DMS 273 (cell line): ENCODE measurements at regions not wholly inside any gene's neighbourhood (a gene's known extent, or its start where the extent isn't known, plus 50 kb on each side); places are given as distances from the start of the nearest gene placed in this dataset.
A peak's percentile ranks its signal among the peaks of the same experiment; 100 is the strongest.
"Not testable (repeated sequence)": the region's sequence is repeated elsewhere in the genome, so short reads cannot be mapped to it uniquely, and the experiment has no call there.

Experiments used
- DNase-seq: peaks from one replicate; lab custom pipeline; 2025; ENCODE audit not compliant: unreplicated experiment; lab: John Stamatoyannopoulos, UW

DNA sequence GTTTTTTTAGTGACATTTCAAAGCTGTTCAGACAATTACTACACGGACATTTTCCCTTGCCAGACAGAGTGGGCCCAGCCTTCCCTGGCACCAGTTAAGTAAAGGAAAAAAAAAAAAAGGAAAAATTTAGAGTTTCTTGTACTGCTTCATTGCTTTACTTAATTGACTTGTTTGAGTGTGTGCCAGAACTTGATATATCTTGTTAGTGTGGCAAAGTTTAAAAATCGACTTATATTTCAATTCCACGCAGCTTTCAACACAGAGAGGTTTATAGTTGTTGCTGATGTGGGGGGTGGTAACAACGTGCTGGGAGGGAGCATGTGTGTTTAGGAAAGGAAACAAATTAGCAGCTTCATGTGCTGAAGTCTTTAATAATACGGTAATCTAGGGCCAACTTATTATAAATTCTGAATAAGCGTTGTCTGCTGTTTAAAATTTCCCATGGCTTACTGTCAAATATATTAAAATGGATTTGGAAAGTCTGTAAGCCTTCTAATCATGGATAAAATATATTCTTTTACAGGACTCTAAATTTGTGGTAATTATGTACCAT lies 1104.6 kb downstream of the SORCS3 start:
- no peak for DNase-seq

DNA sequence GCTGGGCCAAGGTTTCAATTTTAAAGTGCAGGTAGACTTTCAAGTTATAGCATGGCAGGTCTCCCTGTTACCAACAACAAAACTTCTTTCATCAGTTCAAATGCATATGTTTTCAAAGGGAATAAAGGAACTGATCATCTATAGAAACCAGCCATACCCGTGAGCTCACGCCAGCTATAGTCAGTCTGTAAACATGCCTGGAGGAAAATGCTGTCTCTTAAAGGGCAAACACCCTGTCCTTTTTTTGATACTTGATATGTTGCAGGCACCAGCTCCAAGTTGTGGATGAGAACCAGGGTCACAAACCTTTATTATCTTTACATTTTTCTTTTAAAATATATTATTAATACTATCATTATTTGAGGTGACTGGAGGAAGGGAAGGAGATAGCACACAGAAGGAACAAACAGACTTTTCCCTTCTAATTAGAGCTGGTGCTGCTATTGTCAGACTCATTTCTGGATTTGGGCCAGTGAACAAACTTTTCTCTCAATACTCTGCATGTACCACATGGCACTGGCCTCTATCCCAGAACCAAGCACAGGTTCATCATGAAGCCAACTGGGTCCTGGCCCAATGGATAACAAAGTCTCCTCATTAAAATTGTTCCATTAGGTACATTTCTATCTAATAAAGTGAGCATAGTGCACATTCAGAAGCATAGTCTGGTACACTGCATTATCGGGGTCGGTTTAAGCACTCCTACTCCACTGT lies 1102.4 kb downstream of the SORCS3 start:
- peak; percentile 0 for DNase-seq

DNA sequence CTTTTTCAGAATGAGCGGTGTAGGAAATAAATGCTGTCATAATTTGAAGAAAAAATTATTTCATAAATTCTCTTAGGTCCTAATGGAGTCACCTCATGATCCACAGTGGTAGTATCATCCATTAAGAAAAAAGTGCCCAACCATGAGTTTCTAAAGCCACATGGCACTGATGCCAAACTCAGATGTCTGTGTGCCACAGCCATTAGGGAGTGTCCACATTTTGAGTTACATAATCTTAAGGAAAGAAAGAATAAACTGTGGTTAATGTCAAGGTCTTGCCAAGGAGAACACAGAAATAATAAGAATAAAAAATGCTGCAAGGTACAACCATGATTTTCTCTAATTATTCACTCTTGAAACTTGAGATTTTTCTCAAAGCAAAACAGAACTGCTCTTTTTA lies 1101.8 kb downstream of the SORCS3 start:
- no peak for DNase-seq

DNA sequence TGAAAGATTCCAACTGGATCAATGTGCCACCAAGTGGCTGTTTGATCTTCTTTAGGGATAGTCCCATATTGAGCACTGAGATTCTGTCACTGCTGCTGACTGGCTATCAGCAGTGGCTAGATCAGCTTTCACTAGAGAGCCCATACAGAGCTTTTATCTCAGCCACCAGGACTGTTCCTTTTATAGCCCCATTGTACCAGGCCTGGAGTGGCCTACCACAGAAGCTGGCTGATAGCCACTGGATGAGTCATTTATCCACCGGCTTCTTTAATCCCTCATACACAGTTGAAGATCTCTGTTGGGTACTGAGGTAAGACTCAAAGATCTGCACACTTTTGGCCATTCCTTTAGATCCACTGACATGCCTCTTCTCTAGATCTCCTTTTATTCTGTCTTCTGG lies 1101.1 kb downstream of the SORCS3 start:
- no peak for DNase-seq

DNA sequence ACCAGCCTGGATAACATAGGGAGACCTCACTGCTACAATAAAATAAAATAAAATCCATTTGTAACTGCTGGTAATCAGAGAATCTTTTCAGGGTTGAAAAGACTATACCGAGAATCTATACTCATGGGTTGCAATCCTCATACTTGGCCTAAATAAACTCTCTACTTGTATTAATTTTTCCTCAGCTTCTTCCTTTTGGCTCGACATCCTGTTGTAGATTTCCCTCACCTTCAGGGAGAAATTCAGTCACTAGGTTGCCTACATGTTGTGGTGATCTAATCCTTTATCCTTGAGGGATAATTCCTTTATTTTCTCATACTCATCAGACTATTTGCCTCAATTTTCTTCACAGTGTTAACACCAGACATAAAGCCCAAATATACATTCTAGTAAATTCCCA lies 1093.4 kb downstream of the SORCS3 start:
- DNase-seq: no peak

DNA sequence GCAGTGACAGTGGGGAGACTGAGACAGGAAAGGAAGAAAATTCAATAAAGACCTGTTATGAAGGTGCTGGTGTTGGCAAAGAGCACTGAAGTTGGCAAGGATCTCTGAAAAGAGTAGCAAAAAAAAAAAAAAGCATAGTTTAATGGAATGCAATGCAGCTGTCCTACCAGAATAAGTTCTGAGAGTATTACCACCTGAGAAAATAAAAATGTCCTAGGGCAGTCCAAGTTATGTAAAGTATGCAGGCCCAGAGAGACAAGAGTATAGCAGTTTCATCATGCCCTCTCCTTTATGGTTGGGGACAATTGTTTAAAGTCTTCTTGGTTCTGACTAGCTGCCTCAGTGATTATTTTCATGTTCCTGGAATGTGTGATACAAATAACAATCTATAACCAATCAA lies 1092.8 kb downstream of the SORCS3 start:
- DNase-seq: no peak

DNA sequence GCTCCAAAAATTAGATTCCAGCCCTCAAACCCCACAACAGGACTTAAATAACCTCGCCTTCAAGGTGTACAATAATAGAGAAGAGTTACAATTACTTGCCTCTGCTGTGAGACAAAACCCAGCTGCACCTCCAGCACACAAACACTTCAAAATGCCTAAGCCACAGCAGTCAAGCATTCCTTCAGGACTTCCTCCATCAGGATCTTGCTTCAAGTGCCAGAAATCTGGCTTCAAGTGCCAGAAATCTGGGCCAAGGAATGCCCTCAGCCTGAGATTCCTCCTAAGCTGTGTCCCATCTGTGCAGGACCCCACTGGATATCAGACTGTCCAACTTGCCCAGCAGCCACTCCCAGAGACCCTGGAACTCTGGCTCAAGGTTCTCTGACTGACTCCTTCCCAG lies 1088.3 kb downstream of the SORCS3 start:
- no peak for DNase-seq

DNA sequence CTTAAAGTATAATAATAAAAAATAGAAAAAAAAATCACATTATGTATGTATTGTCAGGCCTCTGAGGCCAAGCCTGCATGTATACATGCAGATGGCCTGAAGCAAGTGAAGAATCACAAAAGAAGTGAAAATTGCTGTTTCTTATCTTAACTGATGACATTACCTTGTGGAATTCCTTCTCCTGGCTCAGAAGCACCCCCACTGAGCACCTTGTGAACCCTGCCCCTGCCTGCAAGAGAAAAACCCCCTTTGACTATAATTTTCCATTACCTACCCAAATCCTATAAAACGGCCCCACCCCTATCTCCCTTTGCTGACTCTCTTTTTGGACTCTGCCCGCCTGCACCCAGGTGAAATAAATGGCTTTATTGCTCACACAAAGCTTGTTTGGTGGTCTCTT lies 1086.5 kb downstream of the SORCS3 start:
- not testable (repeated sequence) for DNase-seq

DNA sequence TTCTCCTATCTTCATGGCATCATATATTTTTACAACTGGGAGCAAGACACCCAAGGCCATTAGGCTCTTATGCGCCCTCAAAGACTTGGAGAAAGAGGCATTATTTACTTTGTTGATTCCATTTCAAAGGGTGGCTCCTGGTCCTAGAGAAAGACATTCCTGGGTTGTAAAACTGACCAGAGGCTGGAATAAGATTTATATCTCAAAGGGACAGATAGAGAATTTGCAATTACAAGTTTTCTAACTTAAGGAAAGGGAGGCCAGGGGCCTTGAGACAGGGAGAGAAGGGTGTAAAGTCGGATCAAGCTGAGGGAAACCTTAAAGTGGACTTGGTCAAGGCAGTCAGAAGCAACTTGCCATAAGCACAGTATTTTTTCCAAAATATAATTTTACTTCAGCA lies 1086.0 kb downstream of the SORCS3 start:
- no peak for DNase-seq

DNA sequence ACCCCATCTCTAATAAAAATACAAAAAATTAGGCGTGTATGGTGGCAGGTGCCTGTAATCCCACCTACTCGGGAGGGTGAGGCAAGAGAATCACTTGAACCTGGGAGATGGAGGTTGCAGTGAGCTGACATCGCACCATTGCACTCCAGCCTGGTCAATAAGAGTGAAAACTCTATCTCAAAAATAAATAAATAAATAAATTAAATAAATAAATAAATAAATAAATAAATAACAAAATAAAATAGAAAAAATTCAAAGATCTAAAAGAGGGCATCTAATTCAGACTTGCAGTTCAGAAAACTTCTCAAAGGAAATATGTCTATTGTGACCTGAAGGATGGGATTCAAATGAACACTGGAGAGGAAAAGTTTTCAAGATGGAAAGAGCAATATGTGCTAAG lies 1085.1 kb downstream of the SORCS3 start:
- no peak for DNase-seq

DNA sequence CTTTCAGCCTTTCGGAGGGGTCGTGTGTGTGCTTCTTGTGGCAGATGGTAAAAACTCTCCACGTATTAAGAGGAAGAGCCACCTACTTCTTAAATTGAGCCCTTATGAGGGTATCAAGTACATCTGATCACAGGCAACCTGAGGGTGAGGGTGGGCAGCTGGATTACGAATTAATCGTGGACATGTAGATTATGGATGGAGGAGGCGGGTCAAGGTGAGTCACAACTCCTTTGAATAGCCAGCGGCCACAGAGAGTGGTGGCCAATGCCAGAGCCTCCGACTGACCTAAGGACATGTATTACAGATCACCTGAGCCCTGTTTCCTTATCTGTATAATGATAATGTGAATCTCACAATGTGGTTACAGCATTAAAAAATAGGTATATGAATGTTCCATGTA lies 1083.9 kb downstream of the SORCS3 start:
- no peak for DNase-seq

DNA sequence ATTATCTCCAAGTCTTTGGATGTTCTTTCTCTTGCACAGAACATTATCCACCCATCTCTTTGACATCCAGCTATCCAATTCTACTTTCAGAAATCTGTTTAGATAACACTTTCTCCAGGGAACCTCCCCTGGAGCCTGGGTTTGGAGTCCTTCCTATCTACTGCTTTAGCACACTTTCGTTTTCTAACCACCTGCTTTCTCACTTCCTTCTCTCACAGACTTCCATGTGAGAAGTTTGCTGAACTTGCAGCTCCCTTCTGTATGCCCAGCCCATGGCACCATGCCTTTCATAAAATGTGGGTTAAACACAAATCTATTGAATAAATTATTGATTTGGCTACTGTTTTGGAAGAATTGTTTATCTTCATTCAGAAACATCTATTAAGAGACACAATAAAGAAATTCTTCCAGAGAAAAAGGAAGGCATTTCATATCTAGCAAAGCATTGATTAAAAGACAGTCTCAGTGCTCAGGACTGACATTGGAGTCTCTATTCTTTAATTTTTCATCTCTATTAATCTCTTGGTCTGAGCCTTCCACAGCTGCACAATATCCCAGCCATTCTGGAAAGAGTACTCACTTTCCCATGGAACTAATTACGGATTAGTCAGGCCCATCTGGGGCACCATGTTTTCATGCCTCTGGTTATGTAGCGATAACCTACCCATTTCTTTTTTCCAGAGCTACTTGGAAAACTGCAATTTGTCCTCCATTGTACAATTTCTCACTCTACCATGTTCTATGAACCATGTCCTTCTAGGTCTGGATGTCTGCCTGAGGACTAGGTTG lies 1077.3 kb downstream of the SORCS3 start:
- DNase-seq: no peak

DNA sequence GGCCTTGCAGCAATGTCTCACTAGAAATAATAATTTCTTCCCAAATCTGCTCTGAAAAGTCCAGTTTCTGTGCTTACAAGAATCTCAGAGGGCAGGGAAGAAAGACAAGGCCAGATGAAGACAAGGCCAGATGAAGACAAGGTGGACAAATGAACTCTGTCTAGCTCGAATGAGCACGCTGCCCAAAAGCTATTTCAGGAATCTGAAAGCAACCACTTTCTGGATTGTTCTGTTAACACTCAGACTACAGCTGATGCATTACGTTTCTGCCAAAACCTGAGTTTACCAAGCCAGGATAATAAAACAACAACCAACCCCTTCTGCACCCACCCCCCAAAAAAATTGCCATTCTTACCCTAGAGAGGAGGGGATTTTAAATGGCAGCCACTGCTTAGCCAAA lies 1073.6 kb downstream of the SORCS3 start:
- DNase-seq: no peak

DNA sequence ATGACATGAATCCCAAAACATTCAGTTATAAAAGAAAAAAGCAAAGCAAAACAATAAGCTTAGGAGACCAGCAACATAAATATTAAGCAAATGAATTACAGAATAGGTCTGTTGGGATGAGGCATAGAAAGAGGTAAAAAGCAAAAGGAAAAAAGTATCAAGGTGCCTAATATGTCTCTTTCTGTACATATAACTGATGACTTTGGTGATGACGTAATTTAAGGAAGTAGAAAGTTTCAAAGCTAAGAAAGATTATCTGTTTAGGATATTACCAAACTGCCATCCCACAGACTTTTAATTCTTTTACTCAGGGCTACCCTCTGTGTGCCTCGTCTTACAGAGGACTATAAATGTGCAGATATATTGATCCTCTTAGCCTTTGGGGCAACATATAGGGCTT lies 1066.5 kb downstream of the SORCS3 start:
- DNase-seq: no peak

DNA sequence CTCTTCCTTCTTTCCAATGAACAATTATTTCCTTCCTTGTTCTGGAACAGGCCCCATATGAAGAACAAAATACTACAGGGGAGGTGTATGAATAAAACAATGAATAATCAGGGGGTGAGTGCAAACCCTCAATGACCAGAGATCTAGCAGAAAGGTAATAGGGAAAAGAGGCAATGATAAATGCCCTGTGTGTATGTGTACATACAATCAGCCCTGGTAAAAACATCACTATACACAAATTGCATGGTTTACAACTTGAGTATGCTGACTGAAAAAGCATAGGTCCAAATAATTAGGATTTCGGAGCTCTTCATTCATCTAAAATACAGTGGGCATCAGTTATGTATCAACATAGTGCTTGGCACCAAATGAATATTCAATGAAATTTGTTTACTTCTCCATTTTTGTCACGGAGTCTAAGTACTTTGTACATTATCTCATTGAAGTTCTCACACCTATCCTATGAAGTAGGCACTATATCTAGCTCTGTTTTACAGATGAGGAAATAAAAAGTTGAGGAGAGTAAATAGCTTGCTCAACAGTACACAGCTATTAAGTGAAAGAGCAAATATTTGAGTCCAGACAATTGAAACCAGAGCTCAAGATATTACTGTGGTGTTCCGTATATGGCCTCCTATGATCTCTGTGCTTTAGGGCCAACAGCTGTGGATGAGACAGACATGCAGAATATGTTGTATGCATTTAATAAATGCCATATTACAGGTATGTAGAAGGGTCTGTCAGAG lies 1065.4 kb downstream of the SORCS3 start:
- DNase-seq: no peak

DNA sequence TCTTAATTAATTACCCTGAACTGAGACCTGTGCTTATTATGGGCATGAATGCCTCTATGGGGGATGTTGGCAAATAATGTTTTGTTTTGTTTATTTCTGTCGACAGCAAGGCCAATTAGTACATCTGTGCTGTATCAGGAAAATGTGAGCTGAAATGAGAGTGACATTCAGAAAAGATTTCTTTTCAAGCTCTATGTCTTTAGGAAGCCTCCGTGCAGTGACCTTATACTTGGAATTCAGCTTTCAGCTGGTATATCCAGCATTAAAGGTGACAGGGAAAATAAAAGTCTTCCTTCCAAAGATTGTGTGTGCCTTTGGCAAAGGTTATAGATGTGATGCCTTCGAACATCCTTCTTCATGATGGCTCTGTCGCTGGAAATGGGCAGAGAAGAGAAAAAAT lies 1061.1 kb downstream of the SORCS3 start:
- no peak for DNase-seq

DNA sequence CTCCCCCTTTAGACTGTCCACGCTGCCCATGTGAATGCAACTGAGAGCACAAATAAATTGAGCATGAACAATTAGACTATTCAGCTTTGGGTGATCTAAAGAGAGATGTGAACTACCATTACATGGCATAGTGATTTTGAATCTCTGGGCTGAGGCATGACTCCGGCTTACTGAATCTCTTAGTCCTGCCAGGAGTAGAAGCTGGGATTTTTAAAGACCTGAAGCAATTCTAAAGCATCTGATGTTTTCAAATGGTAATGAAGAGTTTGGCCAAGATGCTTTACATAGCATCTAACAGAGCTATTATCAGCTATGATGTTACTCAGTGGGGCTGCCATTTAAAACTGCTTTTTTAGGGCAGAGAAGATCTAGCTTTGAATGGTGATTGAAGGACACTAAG lies 1059.1 kb downstream of the SORCS3 start:
- DNase-seq: no peak

DNA sequence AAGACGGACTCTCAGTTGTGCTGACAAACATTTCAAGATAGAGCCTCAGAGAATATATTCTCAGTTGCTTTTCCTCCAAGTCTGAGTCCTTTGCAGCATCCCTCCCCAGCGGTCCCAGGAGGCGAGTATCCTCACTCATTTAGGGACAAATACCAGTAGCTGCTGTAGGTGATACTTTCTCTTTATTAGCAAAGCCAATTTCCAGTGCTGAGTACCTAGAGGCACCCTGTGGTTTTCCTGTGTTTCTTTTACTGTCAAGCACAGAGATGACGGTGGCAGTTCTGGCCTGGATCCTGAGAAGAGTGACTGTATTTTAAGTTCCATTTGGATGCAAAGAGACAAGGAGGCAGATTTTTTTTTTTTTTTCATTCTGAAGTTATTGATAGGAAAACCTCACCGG lies 1058.4 kb downstream of the SORCS3 start:
- no peak for DNase-seq

DNA sequence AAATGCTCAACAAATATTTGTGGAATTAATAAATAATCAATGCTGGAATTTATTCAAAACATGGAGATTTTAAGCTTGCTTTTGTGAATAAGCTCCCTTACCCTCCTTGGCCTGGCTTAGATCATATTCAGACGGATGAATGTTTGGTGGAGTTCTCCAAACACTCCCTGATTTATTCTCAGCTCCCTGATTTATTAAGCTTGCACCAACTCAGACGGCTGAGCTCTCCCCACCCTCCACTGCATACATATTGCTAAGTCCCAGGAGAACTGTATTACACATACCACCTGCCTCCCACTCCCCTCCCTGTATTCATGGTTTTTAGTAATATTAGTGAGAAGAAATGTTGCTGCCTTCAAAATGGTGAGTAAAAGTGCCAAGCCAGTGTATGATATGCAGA lies 1057.5 kb downstream of the SORCS3 start:
- DNase-seq: no peak

DNA sequence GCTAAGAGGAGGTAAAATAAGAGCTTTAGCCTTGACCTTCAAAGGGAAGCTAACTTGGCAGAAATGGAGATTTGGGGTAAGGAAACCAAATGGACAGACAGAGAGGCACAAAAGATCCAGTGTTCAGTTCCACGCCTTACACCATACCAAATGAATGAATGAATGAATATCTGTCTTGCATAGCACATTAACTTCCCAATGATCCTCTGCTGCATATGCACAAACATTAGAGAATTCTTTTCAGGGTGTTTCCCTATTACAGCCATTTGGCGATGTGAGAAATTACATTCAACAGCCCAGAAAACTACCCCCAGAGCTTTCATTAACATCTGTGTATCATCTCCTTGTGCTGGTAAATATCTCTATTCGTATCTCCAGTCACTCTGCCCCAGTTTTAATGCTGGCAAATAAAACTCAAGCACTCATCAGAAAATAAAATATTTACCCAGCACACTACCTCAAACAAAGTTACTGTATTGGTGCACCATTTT lies 1056.2 kb downstream of the SORCS3 start:
- DNase-seq: no peak

DNA sequence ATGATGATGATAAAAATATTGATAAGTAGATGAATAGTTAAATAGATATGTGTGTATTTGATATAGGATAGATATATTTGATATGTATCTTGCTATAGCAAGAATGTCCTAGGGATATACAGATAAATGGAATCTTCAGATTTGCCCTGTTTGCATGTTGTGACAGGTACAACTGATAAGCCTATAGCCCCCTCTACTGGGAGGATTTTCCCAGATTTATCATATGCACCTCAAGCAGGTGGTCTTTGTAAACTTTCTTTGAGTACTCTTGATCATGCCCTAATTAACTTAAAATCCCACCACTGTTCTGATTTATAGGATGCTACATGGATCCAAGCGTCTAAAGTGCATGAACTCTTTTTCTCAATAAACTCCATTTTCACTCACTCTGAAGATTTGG lies 1050.7 kb downstream of the SORCS3 start:
- DNase-seq: peak; percentile 41

DNA sequence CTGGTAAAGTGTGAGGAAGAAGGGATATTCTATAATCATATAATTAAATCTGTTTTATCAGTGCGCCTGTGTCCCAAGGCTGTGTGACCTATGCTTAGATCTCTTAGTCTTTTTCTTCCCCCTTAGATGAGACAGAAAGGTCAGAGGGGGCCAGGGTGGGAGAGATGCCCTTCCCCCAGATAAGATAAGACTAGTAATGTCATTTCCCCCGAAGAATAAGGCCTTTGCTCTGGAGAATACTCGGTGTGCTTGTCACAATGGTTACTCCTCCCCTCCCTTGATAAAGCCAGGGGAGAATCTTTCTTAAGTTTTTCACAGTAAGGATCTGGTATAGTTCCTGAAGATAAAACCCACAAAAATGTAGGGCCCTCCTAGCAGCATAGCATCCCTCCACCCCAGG lies 1041.8 kb downstream of the SORCS3 start:
- no peak for DNase-seq
